Activated CD4-positive, CD25-positive, alpha-beta regulatory T cell (primary cell): ENCODE measurements at regions not wholly inside any gene's neighbourhood (a gene's known extent, or its start where the extent isn't known, plus 50 kb on each side); places are given as distances from the start of the nearest gene placed in this dataset.

Experiments
- DNase-seq, 4 experiments: peaks; one replicate each; lab custom pipeline; 2025; lab: John Stamatoyannopoulos, UW

- no peak for DNase-seq
Measured at GRCh38 chr2:120440521-120441350, 94.8 kb downstream of the INHBB start.

DNA sequence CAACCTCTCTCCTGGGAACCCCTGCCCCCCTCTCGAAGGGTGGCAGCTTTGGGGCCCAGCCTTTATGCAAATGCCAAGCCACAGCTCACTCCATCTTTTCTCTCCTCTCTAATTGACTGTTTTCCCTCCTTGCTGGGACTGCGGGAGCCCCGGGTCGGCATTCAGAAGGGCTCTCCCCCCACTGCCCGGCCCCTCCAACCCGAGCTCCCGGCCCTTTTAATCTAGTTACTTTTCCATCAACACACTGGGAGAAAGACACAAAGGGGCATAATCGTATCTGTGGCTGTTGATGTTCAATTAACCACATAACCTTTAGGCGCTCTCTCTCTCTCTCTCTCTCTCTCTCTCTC is 95.4 kb downstream of the INHBB start:
- no peak for DNase-seq

DNA sequence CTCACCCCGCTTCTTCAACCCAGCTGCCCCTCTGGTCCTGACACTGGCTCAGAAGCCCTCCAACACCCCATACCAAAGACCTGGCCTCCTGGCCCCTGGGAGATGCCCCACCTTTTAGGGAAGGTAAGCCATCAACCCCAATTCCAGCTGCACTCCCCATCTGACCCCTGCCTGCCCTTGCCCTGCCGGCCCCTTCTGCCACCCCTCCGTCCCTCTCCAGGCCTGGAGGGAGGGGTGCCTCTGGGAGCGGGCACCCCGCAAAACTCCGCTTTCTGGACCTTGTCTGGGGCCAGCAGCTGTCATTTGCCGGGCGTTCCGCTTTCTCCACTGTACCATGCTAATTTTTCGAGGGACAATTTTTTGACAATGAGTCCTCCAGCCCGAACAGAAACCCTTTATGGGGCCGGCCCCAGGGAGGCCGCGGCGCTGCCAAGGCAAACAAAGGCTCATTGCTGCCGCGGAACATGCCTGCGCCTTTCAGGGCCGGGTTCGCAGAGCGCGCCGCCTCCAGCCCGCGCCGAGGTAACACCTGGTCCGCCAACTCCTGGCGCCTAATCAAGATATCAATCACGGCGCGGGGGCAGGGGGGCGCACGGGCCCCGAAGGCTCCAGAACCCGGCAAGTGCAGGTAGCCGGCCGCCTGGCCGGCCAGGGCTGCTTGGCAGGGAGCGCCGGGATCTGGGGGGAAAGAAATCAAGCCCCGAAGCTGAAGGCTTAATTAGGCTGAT is 96.0 kb downstream of the INHBB start:
- no peak for DNase-seq

GRCh38 chr2:120442541-120442922 is 96.6 kb downstream of the INHBB start:
- no peak for DNase-seq

- DNase-seq, result no peak
Measured at GRCh38 chr2:120442923-120443571, 97.1 kb downstream of the INHBB start.

DNA sequence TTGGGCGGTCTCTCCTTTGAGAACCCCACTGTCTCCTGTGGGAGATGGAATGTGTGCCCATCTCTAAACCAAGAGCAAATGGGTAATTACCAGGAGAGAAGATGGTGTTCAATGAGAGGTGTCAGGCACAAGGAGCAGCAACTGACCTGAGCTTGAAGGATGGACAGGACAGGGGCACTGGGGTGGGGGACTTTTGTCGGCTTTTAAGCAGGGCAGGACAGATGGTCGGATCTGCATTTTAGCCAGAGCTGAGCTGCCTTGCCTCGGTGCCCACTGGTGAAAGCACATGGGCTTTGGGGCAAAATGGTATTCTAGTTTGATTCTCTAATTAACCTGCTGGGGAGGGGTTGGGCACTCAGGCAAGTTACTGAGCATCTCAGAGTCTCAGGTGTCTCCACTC is 98.0 kb downstream of the INHBB start:
- DNase-seq, result no peak

- no peak for DNase-seq
Measured at GRCh38 chr2:120444691-120445240, 98.8 kb downstream of the INHBB start.

DNA sequence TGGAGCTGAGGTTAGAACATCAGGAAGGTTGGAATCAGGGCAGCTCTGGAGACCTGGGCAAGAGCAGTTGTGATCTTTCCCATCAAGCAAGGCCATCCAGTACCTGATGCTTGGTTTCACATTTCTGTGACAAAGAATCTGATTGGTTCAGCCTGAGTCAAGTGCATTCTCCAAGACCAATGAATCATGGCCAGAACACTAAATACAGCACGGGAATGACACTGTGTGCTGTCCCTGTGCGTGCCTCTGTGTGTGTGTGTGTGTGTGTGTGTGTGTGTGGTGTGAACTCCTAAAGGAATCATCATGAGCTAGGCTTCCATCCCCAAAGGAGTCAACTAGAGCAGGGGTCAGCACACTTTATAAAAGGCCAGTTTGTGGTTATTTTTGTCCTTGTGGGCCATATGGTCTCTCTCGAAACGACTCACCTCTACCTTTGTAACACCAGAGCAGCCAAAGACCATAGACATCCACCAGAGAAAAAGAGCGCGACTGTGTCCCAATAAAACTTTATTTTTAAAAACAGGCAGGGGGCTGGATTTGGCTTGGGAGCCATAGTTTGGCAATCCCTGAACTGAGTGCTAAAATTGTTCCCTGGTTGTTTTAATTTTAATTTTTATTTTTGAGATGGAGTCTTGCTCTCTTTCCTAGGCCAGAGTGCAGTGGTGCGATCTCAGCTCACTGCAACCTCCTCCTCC is 99.7 kb downstream of the INHBB start:
- DNase-seq, result no peak

DNA sequence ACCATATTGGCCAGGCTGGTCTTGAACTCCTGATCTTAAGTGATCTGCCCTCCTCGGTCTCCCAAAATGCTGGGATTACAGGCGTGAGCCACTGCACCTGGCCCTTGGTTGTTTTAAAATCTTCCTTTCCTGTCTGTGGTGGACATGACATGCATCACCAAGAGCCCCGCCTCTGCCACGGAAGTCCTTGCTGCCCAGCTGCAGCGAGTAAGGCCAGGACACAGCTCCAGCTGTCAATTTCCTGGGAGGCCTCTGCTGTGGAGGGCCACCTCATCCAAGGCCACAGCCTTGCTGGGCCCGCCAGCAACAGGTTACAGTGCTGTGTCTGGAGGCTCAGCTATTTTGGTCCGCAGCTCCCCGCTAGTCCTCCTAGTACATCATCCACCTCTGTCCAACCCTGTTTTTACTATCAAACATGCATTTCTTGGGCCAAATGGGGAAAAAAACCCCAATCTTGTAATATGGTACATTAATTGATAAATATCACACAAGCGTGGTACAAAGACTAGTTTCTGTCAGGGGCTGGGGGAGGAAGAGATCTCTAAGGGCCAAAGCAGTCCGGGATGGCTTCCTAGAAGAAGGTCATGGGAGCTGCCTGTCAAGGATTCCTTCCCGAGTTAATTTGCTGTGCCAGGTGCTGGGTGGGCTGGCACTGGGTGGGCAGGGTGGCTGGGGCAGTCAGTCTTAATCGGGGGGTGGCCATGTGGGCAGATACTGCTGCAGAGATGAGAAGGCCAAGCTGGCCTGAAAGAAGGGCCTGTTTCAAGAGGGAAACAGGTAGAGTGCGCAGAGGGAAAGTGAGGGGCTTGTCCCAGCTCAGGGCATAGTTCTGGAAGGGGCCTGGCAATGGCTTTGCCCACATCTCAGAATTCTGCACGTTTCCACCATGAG is 100.5 kb downstream of the INHBB start:
- no peak for DNase-seq

GRCh38 chr2:120447127-120447785 is 101.3 kb downstream of the INHBB start:
- DNase-seq, result no peak

GRCh38 chr2:120448436-120448835 is 102.5 kb downstream of the INHBB start:
- no peak for DNase-seq

GRCh38 chr2:120448961-120449810 is 103.2 kb downstream of the INHBB start:
- no peak for DNase-seq

- no peak for DNase-seq
Measured at GRCh38 chr2:120450196-120450820, 104.4 kb downstream of the INHBB start.

DNA sequence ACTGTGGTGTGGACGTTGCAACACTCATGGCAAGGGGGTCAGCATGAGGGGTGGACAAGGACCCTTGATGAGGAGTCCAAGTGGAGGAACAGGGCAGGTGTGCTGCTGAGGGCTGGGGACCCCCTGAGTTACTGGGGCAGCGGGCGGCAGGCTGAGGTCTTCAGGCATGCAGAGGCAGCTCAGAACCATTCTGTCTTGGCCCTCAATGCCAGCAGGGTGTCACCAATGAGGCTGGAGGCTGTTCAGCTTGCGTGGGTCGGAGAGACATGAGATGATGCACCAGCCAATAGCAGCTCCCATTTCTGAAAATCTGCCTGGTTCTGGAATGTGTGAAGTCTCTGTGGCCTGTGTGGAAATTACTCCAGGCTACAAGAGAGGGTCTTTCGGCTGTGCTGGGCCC is 105.4 kb downstream of the INHBB start:
- DNase-seq, result no peak

DNA sequence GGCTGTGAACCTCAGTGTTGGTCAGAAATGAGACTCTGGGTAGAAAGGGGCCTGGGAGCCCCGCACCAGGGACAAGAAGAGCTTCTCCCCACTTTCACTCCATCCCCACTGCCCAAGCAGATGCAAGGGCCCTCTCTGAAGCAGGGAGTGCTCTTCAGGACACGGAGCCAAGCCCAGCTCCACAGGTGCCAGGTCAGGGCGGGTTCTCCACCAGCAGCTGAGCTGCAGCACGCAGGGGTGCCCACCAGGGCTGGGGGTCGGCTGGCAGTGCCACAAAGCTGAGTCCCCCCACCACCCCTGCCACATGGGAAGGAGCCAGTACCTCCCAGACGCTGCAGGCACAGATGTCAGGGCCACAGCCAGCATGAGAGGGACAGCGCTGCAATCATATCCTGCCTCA is 106.2 kb downstream of the INHBB start:
- DNase-seq, result no peak

DNA sequence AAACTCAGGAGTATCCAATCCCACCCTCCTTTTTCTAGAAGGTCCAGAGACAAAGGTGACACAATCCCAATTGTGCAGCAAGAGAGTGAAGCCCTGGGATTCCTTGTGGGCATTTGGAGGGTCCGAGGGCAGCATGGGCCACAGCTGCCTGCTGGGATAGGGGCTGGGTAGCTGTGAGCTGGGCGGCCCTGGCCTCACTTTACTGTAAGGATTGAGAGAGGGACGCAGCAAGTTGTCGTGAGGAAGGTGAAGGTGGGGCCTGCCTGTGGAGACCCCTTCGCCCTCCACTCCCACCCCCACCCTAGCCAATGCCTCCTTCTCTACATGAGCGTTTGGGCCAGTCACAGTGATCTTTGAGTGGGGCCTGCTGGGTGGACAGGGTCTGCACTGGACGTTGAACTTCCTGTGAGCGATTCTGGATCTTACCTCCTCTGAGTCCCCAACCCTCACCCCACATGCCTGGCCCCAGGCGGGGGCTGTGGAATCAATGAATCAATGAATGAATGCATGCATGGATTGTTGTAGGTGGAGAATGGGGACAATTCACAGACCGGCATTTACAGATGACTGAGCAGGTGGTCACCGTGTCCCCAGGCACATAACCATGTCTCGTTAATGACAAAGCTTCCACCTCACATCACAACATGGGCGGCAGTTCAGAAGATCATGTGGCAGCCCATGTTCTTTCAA is 107.2 kb downstream of the INHBB start:
- no peak for DNase-seq

DNA sequence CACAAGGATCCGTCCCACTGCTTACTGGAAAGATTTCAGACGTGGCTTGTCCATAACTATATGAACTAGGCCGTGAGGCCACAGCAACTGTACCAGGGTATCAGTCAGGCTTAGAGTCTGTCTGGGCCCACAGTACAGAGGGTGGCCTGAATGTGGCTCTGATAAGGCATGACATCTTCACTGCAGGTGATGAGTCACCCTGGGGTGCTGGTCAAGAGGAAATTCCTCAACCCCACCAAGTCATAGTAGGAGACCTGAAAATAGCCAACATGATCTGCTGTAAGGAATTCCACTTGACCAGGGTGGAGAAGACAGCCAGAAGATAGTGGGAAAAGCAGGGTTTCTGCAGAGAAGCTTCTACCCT is 107.7 kb downstream of the INHBB start:
- no peak for DNase-seq

DNA sequence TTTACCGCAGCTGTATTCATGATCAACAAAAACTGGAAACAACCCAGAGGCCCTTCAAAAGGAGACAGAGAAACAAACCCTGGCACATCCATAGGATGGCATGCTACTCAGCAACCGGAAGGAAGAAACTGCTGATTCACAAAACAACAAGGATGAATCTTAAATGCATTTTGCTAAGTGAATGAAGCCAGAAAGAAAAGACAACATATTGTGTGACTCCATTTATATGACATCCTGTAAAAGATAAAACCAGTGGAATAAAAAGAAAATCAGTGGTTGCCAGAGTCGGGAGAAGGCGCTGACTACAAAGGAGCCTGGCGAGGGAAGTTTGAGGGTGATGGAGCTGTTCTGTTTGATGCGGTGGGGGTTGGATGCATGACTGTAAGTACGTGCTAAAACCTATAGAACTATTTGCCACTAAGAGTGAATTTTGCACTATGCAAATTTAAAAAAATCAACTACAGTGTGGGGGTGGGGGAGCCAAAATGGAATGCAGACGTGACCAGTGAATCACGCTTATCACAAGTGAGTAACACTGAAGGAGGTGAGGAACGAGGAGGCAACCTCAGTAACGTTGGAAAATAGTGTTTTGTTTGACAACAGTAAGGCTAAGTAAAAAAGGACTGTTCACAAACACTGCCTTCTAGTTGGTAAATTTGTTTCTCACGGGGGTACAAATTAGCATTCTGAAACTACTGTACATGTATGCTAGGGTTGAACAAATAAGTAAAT is 108.9 kb downstream of the INHBB start:
- DNase-seq, result no peak
